GM21390 (cell line): ENCODE measurements at regions not wholly inside any gene's neighbourhood (a gene's known extent, or its start where the extent isn't known, plus 50 kb on each side); places are given as distances from the start of the nearest gene placed in this dataset.

Source experiments
- ATAC-seq: cut with Tn5 transposase; IDR thresholded peaks from one replicate; pipeline ENCODE4 v1.9.1; 2021; ENCODE audit not compliant: unreplicated experiment

DNA sequence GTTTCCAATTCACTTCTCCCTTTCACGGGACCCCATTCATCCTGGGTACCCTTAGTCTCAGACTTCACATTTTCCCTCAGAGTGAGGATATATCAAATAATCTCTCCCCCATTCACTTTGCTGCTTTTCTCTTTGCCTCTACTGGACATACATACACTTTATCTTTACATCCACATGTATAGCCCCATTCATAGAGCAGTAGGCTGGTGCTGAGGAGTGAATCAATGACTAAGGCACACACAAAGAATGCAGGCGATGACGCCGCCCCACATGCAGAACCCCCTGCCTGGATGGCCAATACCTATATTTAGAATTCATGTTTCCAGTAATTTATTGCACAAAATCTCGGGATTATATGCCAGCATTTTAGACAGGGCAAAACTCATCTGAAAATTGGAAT is 554.3 kb upstream of the TENM3 start:
- no peak for ATAC-seq

DNA sequence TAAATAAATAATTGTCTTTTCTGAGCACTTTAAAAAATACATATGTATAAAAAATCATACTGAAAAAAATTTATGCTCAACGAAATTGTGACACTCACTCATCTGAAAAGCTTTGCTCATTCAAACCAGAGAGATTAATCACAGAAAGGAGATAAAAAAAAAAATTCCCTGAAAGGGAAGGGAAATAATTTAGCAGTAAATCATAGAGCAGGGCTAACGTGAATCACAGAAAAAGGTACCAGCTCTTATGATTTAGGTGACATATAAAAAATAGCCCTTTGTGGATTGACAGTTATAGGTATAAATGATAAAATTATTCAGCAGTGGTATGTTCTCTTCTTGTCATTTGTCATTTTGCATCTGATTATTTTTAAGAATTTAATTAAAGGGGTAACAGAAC is 552.7 kb upstream of the TENM3 start:
- no peak for ATAC-seq

- no peak for ATAC-seq
Measured at GRCh38 chr4:181692965-181693364, 550.2 kb upstream of the TENM3 start.

DNA sequence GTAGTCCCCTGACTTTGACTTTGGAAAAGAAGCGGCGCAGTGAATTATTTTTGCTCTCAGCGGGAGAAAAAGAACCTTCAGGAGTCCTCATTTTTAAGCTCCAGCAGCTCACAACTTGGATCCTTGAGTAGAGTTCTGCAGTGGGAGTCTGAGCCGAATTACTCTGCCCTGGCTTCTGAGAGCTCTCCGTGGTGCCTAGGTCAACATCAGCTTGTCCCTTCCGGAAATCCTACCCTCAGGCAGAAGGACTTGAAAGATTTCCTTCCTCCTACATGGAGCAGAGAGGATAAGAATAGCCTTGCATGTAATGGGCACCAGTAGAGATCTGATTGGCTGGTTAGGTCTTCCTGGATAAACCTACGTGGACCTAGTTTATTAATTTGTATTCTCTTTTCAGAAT is 549.7 kb upstream of the TENM3 start:
- no peak for ATAC-seq

DNA sequence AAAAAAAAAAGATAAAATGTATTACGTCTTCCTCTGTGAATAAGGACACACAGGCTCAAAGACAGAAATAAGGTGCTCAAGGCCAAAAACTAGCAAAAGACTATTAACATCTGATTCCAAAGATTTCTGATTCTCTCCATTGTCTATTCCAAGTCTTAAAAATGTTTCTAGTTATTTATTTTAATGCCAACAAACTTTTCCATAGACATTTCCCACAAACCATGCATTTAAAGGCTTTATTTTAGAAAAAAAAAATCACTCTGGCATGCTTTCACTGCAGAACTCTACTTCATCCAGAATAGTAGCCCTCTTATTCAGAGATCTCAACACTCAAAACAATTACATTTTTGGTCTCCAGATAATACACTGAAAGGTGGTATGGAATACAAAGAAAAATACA is 545.0 kb upstream of the TENM3 start:
- ATAC-seq, result no peak

DNA sequence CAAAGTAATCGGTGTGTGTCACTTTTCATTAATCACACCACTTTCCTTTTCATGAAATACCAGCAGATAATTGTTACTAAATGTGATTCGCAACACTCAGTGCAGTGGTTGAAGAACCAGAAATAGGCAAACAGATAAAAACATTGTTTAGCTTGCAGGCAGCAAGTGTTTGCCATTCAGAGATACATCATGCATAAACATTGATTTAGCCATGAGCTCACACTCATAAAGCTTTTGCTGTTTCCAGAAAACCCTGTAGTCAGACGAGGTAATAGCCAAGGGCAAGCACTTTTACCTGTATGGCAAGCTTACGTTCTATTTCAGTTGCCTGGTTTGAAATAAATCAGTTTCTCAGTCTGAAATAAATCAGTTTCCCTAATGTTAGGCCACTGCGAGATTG is 542.0 kb upstream of the TENM3 start:
- ATAC-seq, result no peak

DNA sequence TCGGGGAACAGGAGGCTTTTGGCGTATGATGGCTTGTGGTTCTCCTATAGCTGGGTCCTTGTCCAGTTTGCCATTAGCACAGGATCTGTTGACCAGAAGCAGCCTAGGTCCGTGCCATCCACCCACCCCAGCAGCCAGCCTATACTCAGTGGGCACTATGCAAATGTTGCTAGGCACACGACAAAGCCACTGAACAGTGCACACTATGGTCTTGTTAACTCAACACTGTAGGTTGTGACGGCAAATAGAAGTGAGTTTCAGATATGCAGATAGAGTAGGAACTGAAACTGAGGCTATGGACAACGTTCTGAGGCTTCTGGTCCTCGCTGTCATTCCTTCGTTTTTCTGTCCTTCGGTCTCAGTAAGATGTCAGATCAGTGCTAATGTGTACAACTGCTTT is 541.3 kb upstream of the TENM3 start:
- no peak for ATAC-seq

DNA sequence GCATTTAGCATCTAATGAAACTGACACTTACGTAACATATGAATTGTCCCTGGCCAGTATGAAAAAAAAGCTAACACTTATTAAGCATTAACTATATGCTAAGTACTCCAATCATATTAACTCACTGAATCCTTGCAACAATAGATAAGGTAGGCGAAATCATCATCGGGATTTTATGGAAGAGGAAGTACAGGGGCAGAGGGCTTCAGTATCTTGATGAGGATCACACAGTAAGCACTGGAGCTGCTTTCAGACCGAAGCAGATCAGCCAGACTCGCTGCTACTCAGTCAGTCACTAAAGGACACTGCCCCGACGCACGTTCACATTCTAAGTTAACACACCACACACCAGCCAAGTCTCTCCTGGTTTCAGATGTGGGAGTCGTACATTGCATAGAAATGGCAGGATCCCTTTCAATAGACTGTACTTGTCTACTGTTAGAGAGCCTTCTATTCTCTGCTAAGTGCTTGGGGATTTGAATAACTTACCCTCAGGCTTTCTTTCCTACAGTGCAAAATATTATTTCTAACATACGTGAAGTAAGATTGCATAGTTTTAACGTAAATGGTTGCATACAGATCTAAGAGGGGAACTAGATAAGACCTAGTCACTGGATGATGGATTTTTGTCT is 540.2 kb upstream of the TENM3 start:
- ATAC-seq, result no peak

DNA sequence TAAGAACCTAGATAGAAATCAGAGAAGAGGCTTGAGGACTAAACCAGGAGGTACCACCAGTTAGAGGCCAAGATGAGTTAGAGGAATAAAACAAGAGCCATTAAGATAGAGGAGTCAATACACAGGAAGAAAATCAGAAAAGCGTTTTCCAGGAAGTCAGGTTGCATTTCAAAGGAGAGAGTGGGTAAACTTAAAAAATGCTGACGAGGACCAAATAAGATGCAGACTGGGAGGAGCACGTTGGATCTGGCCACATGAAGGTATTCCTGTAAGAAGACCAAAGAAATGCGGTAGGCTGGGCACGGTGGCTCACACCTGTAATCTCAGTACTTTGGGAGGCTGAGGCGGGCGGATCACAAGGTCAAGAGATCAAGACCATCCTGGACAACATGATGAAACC is 533.1 kb upstream of the TENM3 start:
- ATAC-seq, result no peak

DNA sequence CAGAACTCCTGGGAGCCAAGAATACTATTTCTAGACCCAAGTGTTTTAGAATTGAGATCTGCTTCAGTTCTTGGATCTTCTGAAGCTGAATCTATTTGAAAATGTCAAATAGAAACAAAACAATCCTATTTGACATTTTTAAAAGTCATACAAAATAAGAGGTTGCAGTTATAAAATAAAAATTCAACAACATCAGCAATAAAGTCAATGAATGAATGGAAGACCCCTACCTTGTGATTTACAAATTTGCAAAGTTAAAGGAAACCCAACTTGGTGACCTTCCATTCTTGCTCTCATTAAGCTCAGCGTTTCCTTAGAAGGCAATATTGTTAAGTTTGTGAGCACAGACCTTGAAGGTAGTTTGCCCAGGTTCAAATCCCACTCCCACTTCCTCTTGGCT is 531.8 kb upstream of the TENM3 start:
- ATAC-seq, result no peak

- no peak for ATAC-seq
Measured at GRCh38 chr4:181728305-181728966, 514.8 kb upstream of the TENM3 start.

DNA sequence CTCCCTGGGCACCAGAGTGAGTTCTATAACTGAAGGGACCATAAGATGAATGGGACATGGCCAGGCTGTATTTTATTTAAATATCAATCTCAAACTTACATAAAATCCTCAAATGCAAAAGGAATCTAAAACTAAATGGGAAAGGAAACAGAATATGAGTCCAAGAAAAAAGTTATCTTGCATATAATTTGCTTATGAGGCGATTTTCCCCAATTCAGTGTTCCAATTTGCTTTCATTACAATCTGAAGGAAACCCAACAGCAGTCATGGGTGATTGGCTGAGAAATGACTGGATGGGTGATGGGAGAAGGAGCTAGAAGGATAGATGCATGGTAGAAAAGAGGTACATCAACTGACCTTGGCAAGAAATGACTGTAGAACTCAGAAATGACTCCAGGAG is 511.3 kb upstream of the TENM3 start:
- ATAC-seq, result no peak

DNA sequence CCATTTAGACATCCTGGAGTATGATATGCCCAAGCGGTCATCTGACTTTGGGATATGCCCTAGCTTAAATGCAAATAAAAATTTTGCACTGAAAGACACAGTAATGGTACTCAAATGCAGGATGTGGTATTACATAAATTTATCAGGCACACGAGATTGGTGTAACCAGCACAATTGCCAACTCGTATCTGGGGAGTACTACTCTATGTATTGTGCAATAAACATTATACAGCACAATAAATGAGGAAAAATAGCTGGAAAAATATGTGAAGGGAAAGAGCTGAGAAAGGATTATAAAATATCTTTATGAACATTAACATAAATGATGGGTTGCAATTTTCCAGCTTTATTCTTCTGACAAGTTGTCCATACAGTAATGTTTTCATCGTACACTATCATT is 505.5 kb upstream of the TENM3 start:
- ATAC-seq, result no peak

DNA sequence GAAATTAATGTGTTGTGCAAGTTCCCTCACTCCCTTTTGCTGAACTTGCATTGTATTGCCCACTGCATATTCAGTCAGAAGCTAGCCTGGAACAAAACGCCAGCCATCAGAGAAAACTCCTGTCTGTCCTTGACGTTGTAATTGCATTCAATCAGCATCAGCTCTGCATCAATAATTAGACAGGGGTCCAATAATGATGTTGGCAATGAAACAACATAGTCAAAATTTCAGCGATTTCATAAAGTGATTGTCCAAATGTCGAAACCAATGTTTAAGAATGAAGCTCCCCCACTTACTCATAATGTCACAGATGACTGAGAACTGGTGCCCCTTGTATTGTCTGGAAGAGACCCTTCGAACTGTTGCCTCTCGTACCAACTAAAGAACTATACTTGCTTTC is 504.2 kb upstream of the TENM3 start:
- no peak for ATAC-seq

GRCh38 chr4:181741513-181741912 is 501.7 kb upstream of the TENM3 start:
- no peak for ATAC-seq

- no peak for ATAC-seq
Measured at GRCh38 chr4:181745933-181746625, 497.1 kb upstream of the TENM3 start.

- no peak for ATAC-seq
Measured at GRCh38 chr4:181748581-181748980, 494.6 kb upstream of the TENM3 start.

DNA sequence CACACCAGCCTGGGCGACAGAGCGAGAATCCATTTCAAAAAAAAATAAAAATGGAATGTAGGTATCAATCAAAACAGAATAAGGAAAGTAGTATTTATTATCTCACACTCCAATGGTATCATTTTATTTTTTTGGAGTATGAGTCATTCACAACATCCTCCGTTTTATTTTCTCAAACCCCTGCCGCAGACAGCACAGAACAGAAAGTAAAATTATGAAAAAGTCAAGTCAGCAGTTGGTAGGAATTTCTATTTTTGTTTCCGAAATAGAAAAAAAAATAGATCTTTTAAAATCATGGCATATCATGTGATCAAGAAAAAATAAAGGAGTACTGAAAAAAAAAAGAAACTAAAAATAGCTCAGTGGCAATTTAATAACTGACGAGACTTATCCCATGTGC is 490.7 kb upstream of the TENM3 start:
- no peak for ATAC-seq

- ATAC-seq, result no peak
Measured at GRCh38 chr4:181753207-181753606, 490.0 kb upstream of the TENM3 start.

DNA sequence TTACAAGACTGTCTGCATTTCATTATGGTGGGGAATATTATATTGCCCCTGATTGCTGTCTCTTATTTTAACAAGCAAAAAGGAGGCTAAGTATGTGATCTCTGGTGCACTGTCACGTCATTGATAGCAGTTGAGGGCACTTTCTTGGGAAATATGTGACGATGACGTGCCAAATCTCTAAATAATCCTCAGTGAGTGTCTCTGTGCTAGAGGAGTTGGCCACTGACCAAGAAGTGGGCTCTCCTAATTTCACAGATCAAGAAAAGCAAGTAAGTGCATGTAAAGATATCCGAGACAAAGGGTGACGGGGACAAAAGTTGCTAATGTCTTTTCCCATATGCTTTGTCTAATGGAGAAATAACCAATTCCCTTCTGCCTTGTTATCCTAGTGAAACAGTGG is 487.4 kb upstream of the TENM3 start:
- no peak for ATAC-seq

DNA sequence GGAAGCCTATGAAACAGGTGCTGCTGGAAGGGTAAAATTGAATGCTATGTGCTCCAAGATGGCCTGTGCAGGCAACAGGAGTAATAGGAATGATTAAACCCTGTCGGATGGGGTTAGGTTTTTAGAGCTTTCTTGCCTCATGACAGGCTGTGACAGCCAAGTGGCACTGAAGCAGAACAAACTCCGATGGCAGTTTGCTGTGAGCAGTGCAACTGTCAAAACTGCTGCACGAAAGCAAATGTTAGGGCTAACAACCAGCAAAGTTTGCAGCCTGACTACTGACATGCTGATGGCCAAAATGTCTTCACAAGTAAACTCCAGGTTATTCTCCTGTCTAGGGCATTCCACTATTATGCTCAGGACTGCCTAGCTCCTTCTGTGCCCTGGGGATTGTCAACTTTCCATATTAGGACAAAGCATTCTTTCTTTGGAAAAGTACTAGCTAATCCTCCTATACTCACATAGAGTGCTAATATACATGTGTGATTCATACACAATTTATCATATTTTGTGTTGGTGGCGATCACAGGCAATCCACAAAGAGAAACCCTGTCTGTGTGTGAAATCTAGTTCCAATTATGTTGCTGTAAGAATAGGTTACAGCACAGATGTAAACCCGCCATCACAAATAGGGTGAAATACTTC is 486.6 kb upstream of the TENM3 start:
- no peak for ATAC-seq

DNA sequence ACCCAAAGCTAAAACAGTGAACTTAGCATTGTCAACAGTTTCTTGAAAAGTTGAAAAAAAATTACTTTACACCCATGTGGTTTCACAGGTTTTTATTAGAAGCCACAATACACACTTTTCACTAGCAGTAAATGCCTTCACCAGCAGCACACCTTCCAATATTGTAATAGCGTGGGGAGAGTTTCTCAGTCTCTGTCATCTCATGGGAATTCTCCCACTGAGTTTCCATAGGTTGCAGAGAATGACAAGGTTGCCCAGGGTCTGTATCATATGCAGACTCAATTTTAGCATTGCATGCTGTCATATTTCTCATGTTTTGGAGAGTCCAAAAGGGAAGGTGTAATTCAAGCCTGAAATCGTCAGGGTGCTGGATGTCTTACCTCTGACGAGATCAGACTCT is 486.1 kb upstream of the TENM3 start:
- no peak for ATAC-seq
